ENCODE measurements at regions not wholly inside any gene's neighbourhood (a gene's known extent, or its start where the extent isn't known, plus 50 kb on each side); places are given as distances from the start of the nearest gene placed in this dataset.

GRCh38 chr6:63504777-63505384 lies 67.4 kb upstream of the LOC128125822 start:
- no peaks in the 10 kb centered on the region for H3K4me1 ChIP-seq (ENCODE audit: low read depth)
- no peak overlapping the region for H3K27ac ChIP-seq
- TF ChIP-seq CTCF (IDR thresholded peaks at IDR 0.05; ENCODE audit: low read depth, low read length) = no peak
- no peak for DNase-seq (ENCODE audit: low read depth in 1 of 2, low spot score in 1 of 2)
- H3K4me3 ChIP-seq = no peak overlapping the region
- no peaks in the 10 kb centered on the region for H3K36me3 ChIP-seq
- no peaks in the 10 kb centered on the region for H3K9me3 ChIP-seq (ENCODE audit: low read depth)
- H3K27me3 ChIP-seq = no peaks in the 10 kb centered on the region

- Histone ChIP-seq H3K27ac (no peak overlapping the region), H3K9me3 (ENCODE audit: low read depth) (no peaks in the 10 kb centered on the region), H3K4me1 (ENCODE audit: low read depth) (no peaks in the 10 kb centered on the region), H3K4me3 (no peak overlapping the region), H3K36me3 (no peaks in the 10 kb centered on the region), H3K27me3 (no peaks in the 10 kb centered on the region)
- DNase-seq (ENCODE audit: low read depth in 1 of 2, low spot score in 1 of 2) = no peak
- no peak for TF ChIP-seq CTCF (IDR thresholded peaks at IDR 0.05; ENCODE audit: low read depth, low read length)
Observed at GRCh38 chr6:63507096-63507495, 65.2 kb upstream of the LOC128125822 start.

GRCh38 chr6:63509652-63510352 lies 62.5 kb upstream of the LOC128125822 start:
- H3K9me3 ChIP-seq (ENCODE audit: low read depth) = no peaks in the 10 kb centered on the region
- no peaks in the 10 kb centered on the region for H3K4me1 ChIP-seq (ENCODE audit: low read depth)
- DNase-seq (ENCODE audit: low read depth in 1 of 2, low spot score in 1 of 2) = peak in 1 of 2 donors; percentile 86
- H3K4me3 ChIP-seq = no peak overlapping the region
- no peak for TF ChIP-seq CTCF (IDR thresholded peaks at IDR 0.05; ENCODE audit: low read depth, low read length)
- H3K27me3 ChIP-seq = no peaks in the 10 kb centered on the region
- H3K27ac ChIP-seq = no peak overlapping the region
- H3K36me3 ChIP-seq = no peaks in the 10 kb centered on the region

GRCh38 chr6:63510353-63510686 lies 62.0 kb upstream of the LOC128125822 start:
- H3K4me1 ChIP-seq (ENCODE audit: low read depth) = no peaks in the 10 kb centered on the region
- DNase-seq (ENCODE audit: low read depth in 1 of 2, low spot score in 1 of 2) = no peak
- H3K36me3 ChIP-seq = no peaks in the 10 kb centered on the region
- H3K9me3 ChIP-seq (ENCODE audit: low read depth) = no peaks in the 10 kb centered on the region
- no peaks in the 10 kb centered on the region for H3K27me3 ChIP-seq
- TF ChIP-seq CTCF (IDR thresholded peaks at IDR 0.05; ENCODE audit: low read depth, low read length) = no peak
- H3K27ac ChIP-seq = no peak overlapping the region
- no peak overlapping the region for H3K4me3 ChIP-seq

- TF ChIP-seq CTCF (IDR thresholded peaks at IDR 0.05; ENCODE audit: low read depth, low read length) = no peak
- Histone ChIP-seq H3K36me3 (no peaks in the 10 kb centered on the region), H3K27ac (no peak overlapping the region), H3K4me3 (no peak overlapping the region), H3K27me3 (no peaks in the 10 kb centered on the region), H3K9me3 (ENCODE audit: low read depth) (no peaks in the 10 kb centered on the region), H3K4me1 (ENCODE audit: low read depth) (no peaks in the 10 kb centered on the region)
- DNase-seq (ENCODE audit: low read depth in 1 of 2, low spot score in 1 of 2) = no peak
Observed at GRCh38 chr6:63510849-63511248, 61.4 kb upstream of the LOC128125822 start.
